ENCODE measurements at regions not wholly inside any gene's neighbourhood (a gene's known extent, or its start where the extent isn't known, plus 50 kb on each side); places are given as distances from the start of the nearest gene placed in this dataset.

- TF ChIP-seq, protein P1, sequence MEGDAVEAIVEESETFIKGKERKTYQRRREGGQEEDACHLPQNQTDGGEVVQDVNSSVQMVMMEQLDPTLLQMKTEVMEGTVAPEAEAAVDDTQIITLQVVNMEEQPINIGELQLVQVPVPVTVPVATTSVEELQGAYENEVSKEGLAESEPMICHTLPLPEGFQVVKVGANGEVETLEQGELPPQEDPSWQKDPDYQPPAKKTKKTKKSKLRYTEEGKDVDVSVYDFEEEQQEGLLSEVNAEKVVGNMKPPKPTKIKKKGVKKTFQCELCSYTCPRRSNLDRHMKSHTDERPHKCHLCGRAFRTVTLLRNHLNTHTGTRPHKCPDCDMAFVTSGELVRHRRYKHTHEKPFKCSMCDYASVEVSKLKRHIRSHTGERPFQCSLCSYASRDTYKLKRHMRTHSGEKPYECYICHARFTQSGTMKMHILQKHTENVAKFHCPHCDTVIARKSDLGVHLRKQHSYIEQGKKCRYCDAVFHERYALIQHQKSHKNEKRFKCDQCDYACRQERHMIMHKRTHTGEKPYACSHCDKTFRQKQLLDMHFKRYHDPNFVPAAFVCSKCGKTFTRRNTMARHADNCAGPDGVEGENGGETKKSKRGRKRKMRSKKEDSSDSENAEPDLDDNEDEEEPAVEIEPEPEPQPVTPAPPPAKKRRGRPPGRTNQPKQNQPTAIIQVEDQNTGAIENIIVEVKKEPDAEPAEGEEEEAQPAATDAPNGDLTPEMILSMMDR (IDR thresholded peaks at IDR 0.05 in 4 of 5, conservative IDR thresholded peaks at IDR 0.05 in 1 of 5), result no peak
- TF ChIP-seq POLR2A (IDR thresholded peaks at IDR 0.05), result no peak
These were observed 67.6 kb upstream of the HMCN1 start for GRCh38 chr1:185666582-185666981.
